ENCODE measurements at regions not wholly inside any gene's neighbourhood (a gene's known extent, or its start where the extent isn't known, plus 50 kb on each side); places are given as distances from the start of the nearest gene placed in this dataset.

GRCh38 chr6:126148853-126149252 is 162.5 kb downstream of the TRMT11 start:
- intact Hi-C loops (cut with DNase I), result no loop called here
- no peak for ATAC-seq
- H3K27ac ChIP-seq, result no peak overlapping the region
- DNase-seq, result no peak
- H3K27me3 ChIP-seq, result no peaks in the 10 kb centered on the region
- H3K9me3 ChIP-seq, result no peaks in the 10 kb centered on the region
- TF ChIP-seq CTCF (IDR thresholded peaks at IDR 0.05), result no peak
- no peak overlapping the region for H3K4me3 ChIP-seq
- H3K4me1 ChIP-seq, result peaks cover 3% of the 10 kb centered on the region
- H3K36me3 ChIP-seq, result no peaks in the 10 kb centered on the region

- peaks cover 3% of the 10 kb centered on the region for H3K4me1 ChIP-seq
- DNase-seq (no peak), ATAC-seq (no peak)
- no peak overlapping the region for H3K27ac ChIP-seq
- intact Hi-C loops (cut with DNase I), result no loop called here
- H3K27me3 ChIP-seq, result no peaks in the 10 kb centered on the region
- no peak overlapping the region for H3K4me3 ChIP-seq
- no peaks in the 10 kb centered on the region for H3K9me3 ChIP-seq
- H3K36me3 ChIP-seq, result no peaks in the 10 kb centered on the region
- TF ChIP-seq CTCF (IDR thresholded peaks at IDR 0.05), result no peak
Measured at GRCh38 chr6:126152372-126152745, 166.0 kb downstream of the TRMT11 start.

- intact Hi-C loops (cut with DNase I), result no loop called here
Measured at GRCh38 chr6:126153661-126154060, 167.3 kb downstream of the TRMT11 start.

GRCh38 chr6:126156973-126157372 is 170.6 kb downstream of the TRMT11 start:
- Histone ChIP-seq H3K4me1 (peaks cover 3% of the 10 kb centered on the region), H3K27ac (no peak overlapping the region), H3K9me3 (no peaks in the 10 kb centered on the region), H3K36me3 (no peaks in the 10 kb centered on the region), H3K4me3 (no peak overlapping the region), H3K27me3 (no peaks in the 10 kb centered on the region)
- DNase-seq (no peak), ATAC-seq (peak; percentile 33)
- TF ChIP-seq CTCF (IDR thresholded peaks at IDR 0.05), result no peak
- intact Hi-C loops (cut with DNase I), result no loop called here

More at GRCh38 chr6:126153661-126154060, 167.3 kb downstream of the TRMT11 start:
- Histone ChIP-seq H3K36me3 (no peaks in the 10 kb centered on the region), H3K9me3 (no peaks in the 10 kb centered on the region), H3K4me3 (no peak overlapping the region), H3K27me3 (no peaks in the 10 kb centered on the region), H3K27ac (no peak overlapping the region), H3K4me1 (peaks cover 3% of the 10 kb centered on the region)
- TF ChIP-seq CTCF (IDR thresholded peaks at IDR 0.05), result no peak
- ATAC-seq (peak; percentile 38), DNase-seq (no peak)

- no peak for ATAC-seq
- H3K27me3 ChIP-seq, result no peaks in the 10 kb centered on the region
- intact Hi-C loops (cut with DNase I), result no loop called here
- no peak for TF ChIP-seq CTCF (IDR thresholded peaks at IDR 0.05)
- H3K4me3 ChIP-seq, result no peak overlapping the region
- H3K27ac ChIP-seq, result no peak overlapping the region
- DNase-seq, result no peak
- no peaks in the 10 kb centered on the region for H3K36me3 ChIP-seq
- H3K9me3 ChIP-seq, result no peaks in the 10 kb centered on the region
- no peaks in the 10 kb centered on the region for H3K4me1 ChIP-seq
Measured at GRCh38 chr6:126167726-126168125, 172.2 kb upstream of the CENPW start.

GRCh38 chr6:126170433-126170832 is 169.5 kb upstream of the CENPW start:
- no peaks in the 10 kb centered on the region for H3K36me3 ChIP-seq
- H3K27ac ChIP-seq, result no peak overlapping the region
- intact Hi-C loops (cut with DNase I), result no loop called here
- H3K4me1 ChIP-seq, result no peaks in the 10 kb centered on the region
- TF ChIP-seq CTCF (IDR thresholded peaks at IDR 0.05), result no peak
- ATAC-seq (no peak), DNase-seq (no peak)
- H3K27me3 ChIP-seq, result no peaks in the 10 kb centered on the region
- H3K9me3 ChIP-seq, result no peaks in the 10 kb centered on the region
- H3K4me3 ChIP-seq, result no peak overlapping the region
